Esophagus (tissue), 2 donors: ENCODE measurements at regions not wholly inside any gene's neighbourhood (a gene's known extent, or its start where the extent isn't known, plus 50 kb on each side); places are given as distances from the start of the nearest gene placed in this dataset.

Experiments
- H3K27ac ChIP-seq, 2 donors: one replicate each; pipeline ENCODE4 v1.5.1; 2013; ENCODE audit warnings: low read depth in 2 of 2, mild to moderate bottlenecking in 2 of 2, inconsistent platforms in 1 of 2, low read length in 1 of 2, moderate library complexity in 1 of 2
- H3K27me3 ChIP-seq, 2 donors: one replicate each; pipeline ENCODE4 v1.6.1; 2013; ENCODE audit warnings: low read length in 2 of 2, control low read depth in 1 of 2, mild to moderate bottlenecking in 1 of 2; ENCODE audit not compliant: insufficient read depth in 2 of 2, control insufficient read depth in 1 of 2
- H3K36me3 ChIP-seq, 2 donors: one replicate each; pipeline ENCODE4 v1.6.1; 2013; ENCODE audit warnings: low read length in 1 of 2; ENCODE audit not compliant: control insufficient read depth in 2 of 2, insufficient read depth in 2 of 2
- H3K4me1 ChIP-seq, 2 donors: one replicate each; pipeline ENCODE4 v1.6.1; 2013; ENCODE audit warnings: low read length in 1 of 2; ENCODE audit not compliant: control insufficient read depth in 2 of 2, insufficient read depth in 2 of 2
- H3K4me3 ChIP-seq, 2 donors: one replicate each; pipeline ENCODE4 v1.5.1; 2013; ENCODE audit warnings: low read length in 2 of 2, mild to moderate bottlenecking in 2 of 2, low read depth in 1 of 2, moderate library complexity in 1 of 2
- H3K9me3 ChIP-seq, 2 donors: one replicate each; pipeline ENCODE4 v1.6.1; 2013; ENCODE audit warnings: mild to moderate bottlenecking in 2 of 2, low read depth in 1 of 2, low read length in 1 of 2, moderate library complexity in 1 of 2; ENCODE audit not compliant: control insufficient read depth in 2 of 2, insufficient read depth in 1 of 2
- WGBS, 2 donors: extraction: QIAGEN DNeasy Blood & Tissue Kit; methylation state at CpG; one replicate each; pipeline ENCODE4 v1.1.7; 2013; 5-methylcytosine and 5-hydroxymethylcytosine counted together
- donor health status: healthy with polysubstance abuse.
- donor health status: Bipolar disorder and iron deficiency.

DNA sequence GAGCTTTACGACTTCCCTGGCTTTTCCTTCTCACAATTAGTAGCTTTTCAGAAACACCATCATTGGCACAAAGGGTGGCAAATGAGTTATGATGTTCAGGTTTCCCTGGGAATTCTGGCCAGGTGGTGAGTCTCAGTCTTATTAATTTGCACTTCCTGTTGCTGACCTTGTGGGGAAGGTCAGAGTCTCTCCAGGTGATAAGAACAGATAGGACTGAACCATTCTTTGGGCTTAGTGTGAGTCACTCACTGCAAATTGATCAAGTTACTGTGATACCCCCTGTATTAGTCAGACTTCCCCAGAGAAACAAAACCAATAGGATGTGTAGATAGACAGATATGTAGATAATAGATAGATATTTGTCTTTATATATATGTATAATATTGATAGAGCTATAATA is 53.8 kb upstream of the RANBP3L start:
- no peak overlapping the region for H3K27ac ChIP-seq
- H3K9me3 ChIP-seq: no peaks in the 10 kb centered on the region
- peaks cover 0 to 4% of the 10 kb centered on the region in 2 donors for H3K4me1 ChIP-seq
- H3K4me3 ChIP-seq: no peak overlapping the region
- no peaks in the 10 kb centered on the region for H3K36me3 ChIP-seq
- WGBS, 2 donors: 89 to 94% methylated on average over 1 of the region's 1 CpG
- no peaks in the 10 kb centered on the region for H3K27me3 ChIP-seq

DNA sequence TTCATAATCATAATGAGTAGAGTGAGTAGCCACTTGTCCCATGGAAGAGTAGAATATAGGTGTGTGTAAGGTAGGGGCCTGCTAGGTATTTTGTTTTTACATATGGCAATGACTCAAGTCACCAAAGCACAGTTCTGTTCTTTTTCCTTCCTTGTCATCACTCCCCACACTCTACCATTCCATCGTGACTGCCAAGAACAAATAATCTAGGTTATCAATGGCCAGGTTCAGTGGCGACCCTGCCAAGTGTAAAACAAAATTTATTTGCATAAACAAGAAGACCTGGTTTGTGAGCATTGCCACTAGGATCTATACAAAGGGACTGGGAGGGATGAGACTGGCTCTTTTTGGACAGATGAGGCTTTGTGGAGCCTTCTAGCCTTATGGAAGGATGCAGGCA is 55.2 kb upstream of the RANBP3L start:
- WGBS, 2 donors: 70 to 76% methylated on average over 2 of the region's 2 CpGs
- H3K36me3 ChIP-seq: no peaks in the 10 kb centered on the region
- no peak overlapping the region for H3K4me3 ChIP-seq
- peaks cover 0 to 4% of the 10 kb centered on the region in 2 donors for H3K4me1 ChIP-seq
- H3K27me3 ChIP-seq: no peaks in the 10 kb centered on the region
- H3K27ac ChIP-seq: no peak overlapping the region
- H3K9me3 ChIP-seq: no peaks in the 10 kb centered on the region

DNA sequence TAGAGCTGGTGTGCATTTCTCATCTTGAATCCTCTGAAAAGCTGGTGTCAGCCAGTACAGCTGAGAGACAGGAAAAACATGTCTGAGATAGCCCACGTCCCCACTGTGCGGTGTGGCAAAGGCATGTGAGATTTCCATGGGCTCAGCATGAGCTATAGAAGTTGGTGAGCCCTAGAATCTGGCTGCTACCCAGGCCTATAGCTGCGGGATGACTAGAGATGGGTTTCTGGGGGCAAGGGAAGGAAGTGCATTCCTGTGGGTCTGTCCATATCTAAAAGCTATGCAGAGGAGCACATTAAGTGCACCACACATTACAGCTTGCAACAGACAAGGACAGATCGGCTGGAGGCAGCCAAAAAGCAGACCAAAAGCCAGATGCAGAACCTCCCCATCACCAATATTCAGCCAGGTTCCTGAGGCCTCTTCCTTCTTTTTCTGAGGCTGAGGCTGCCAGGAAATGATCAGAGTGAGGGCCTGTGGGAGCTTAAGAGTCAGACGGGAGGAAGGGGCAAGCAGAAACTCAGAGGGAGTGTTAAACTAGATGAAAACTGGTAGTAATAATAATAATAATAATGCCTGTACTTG is 55.8 kb upstream of the RANBP3L start:
- peaks cover 0 to 4% of the 10 kb centered on the region in 2 donors for H3K4me1 ChIP-seq
- no peaks in the 10 kb centered on the region for H3K9me3 ChIP-seq
- H3K27ac ChIP-seq: no peak overlapping the region
- 56 to 57% methylated on average over 5 of the region's 5 CpGs for WGBS, 2 donors
- H3K36me3 ChIP-seq: no peaks in the 10 kb centered on the region
- no peak overlapping the region for H3K4me3 ChIP-seq
- no peaks in the 10 kb centered on the region for H3K27me3 ChIP-seq

DNA sequence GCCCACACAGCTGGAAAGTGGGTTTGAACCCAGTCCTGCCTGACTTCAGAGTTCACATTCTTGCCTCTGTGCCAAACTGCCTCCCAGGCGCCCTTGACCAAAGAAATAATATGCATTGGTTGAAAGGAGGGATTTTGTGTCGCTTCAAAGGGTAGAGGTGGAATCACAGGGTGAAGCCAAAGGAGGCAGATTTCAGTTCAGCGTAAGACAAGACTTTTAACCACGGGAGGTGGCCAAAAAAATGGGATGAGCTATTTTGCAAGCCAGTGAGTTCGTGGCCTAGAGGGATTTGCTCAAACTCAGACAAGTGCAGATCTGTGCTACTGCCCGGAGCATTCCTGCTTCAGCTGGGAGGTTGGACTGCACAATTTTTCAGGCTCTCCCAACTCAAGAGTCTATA is 57.6 kb upstream of the RANBP3L start:
- Histone ChIP-seq H3K9me3 (no peaks in the 10 kb centered on the region), H3K4me1 (no peaks in the 10 kb centered on the region), H3K27me3 (no peaks in the 10 kb centered on the region), H3K36me3 (no peaks in the 10 kb centered on the region), H3K27ac (no peak overlapping the region), H3K4me3 (no peak overlapping the region)
- 46 to 73% methylated on average over 6 of the region's 6 CpGs for WGBS, 2 donors

DNA sequence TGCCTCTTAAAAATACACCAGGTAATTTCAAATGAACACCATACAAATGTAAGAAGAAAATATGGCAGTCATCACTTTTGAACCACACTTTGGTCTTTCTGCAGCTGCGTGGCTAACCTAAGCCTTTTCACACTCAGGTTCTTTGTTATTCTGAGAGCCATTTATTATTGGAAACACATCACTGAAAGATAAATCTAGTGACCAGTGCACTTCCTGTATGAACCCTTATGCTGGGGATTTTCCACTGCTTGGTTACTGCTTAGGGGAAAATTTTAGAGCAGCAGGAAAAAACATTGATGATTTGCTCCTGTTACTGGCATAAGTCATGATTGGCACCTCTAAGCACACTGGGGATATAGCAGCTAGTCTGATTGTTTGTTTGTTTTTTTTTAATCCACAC is 58.6 kb upstream of the RANBP3L start:
- Histone ChIP-seq H3K27me3 (no peaks in the 10 kb centered on the region), H3K4me1 (no peaks in the 10 kb centered on the region), H3K4me3 (no peak overlapping the region), H3K27ac (no peak overlapping the region), H3K9me3 (no peaks in the 10 kb centered on the region), H3K36me3 (no peaks in the 10 kb centered on the region)
- 44 to 46% methylated on average over 1 of the region's 1 CpG for WGBS, 2 donors

DNA sequence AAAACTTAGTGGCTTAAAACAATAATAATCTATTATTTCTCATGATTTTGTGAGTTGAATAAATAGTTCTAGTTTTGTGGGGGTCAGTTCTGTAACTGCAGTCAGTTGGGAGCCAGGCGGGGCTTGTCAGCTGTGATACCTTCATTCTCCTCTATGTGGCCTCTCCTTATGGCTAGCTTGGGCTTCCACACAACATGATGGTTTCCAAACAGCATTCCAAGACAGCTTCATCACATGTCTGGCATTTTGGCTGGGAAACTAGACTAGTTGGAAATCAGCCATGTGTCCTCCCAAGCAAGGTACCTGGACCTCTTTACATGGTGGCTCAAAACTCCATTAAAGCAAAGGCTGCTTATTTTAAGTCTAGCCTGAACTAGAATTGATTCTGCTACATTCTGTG is 61.4 kb upstream of the RANBP3L start:
- no peaks in the 10 kb centered on the region for H3K27me3 ChIP-seq
- H3K27ac ChIP-seq: no peak overlapping the region
- WGBS, 2 donors: 97 to 98% methylated on average over 1 of the region's 1 CpG
- no peaks in the 10 kb centered on the region for H3K9me3 ChIP-seq
- no peak overlapping the region for H3K4me3 ChIP-seq
- H3K36me3 ChIP-seq: no peaks in the 10 kb centered on the region
- no peaks in the 10 kb centered on the region for H3K4me1 ChIP-seq

DNA sequence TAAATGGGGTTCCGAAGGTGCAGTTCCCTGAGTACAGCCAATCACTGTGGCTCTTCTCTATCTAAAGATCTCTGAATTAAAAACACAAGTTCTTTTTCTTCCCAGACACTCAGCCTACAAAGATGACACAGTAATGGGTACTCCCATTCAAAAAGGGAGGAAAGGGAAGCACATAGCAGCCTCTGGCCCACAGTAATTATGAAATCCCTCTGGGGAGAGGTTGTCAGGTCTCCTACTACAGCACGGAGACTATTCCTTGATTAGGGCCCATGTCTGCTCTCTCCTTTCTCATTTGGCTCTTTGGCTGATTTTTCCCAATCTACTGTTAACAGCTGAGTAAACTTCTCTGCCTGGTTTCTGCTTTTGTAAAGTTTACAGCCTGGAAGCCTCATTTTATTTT is 62.0 kb upstream of the RANBP3L start:
- Histone ChIP-seq H3K27ac (no peak overlapping the region), H3K9me3 (no peaks in the 10 kb centered on the region), H3K27me3 (no peaks in the 10 kb centered on the region), H3K4me1 (no peaks in the 10 kb centered on the region), H3K36me3 (no peaks in the 10 kb centered on the region), H3K4me3 (no peak overlapping the region)
- 85 to 86% methylated on average over 2 of the region's 2 CpGs for WGBS, 2 donors

DNA sequence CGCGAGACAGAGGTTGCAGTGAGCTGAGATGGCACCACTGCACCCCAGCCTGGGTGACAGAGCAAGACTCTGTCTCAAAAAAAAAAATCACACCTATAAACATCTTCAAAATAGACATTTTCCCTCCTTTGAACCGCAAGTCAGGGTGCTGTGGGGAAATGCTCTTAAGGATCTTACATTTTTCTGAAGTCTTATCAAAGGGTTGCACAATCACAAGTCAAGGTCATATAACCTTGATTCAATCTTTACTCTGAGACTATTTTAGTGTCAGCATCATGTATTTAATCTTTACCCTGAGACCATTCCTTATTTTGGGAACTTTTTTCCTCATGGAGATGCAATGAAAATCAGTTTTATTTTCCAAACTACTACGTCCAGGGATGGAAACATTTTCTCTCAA is 62.8 kb upstream of the RANBP3L start:
- Histone ChIP-seq H3K27me3 (no peaks in the 10 kb centered on the region), H3K4me1 (no peaks in the 10 kb centered on the region), H3K9me3 (no peaks in the 10 kb centered on the region), H3K27ac (no peak overlapping the region), H3K36me3 (no peaks in the 10 kb centered on the region), H3K4me3 (no peak overlapping the region)
- 56 to 75% methylated on average over 4 of the region's 4 CpGs for WGBS, 2 donors

DNA sequence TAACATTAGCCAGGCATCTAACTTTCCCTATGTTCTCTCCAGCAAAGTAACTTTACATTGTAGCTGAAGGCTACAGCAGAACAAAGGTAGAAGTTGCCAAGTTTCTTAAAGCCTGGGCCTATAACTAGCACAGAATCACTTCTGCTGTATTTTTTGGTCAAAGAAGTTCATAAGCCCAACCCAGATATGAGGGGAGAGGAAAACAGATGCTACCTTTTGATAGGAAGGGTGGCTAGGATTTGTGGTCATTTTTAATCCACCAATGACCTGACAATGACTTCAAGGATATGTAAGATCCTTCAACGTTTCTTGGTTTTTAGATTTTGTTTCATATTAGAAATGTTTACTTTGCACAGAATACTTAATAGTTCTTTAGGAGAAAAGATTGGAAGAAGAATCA is 64.2 kb upstream of the RANBP3L start:
- Histone ChIP-seq H3K9me3 (no peaks in the 10 kb centered on the region), H3K4me1 (no peaks in the 10 kb centered on the region), H3K4me3 (no peak overlapping the region), H3K27me3 (no peaks in the 10 kb centered on the region), H3K27ac (no peak overlapping the region), H3K36me3 (no peaks in the 10 kb centered on the region)
- WGBS, 2 donors: 52 to 56% methylated on average over 1 of the region's 1 CpG

DNA sequence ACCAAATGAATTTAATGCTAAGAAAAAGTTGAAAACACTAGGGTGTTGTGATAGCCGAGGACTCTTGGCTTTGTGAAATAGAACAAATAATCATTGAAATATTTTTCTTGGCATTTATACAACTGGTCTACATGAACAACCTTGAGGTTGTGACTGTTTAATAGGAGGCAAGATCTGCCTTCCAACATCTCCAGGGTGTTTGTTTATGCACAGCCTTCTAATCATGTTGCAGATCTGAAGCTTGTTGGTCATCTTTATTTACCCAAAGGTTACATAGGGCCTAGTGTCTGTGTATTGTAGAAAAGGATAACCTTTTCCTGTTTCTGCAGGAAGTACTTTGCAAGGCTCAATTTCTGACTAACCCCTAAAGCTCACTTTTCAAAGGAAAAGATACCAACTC is 65.2 kb upstream of the RANBP3L start:
- no peak overlapping the region for H3K4me3 ChIP-seq
- no peaks in the 10 kb centered on the region for H3K27me3 ChIP-seq
- H3K36me3 ChIP-seq: no peaks in the 10 kb centered on the region
- H3K9me3 ChIP-seq: no peaks in the 10 kb centered on the region
- H3K27ac ChIP-seq: no peak overlapping the region
- no peaks in the 10 kb centered on the region for H3K4me1 ChIP-seq
- WGBS, 2 donors: 29 to 40% methylated on average over 1 of the region's 1 CpG
